PC-9 (cell line): ENCODE measurements at regions not wholly inside any gene's neighbourhood (a gene's known extent, or its start where the extent isn't known, plus 50 kb on each side); places are given as distances from the start of the nearest gene placed in this dataset.

Source experiments
- BruUV-seq: library from RNA; stranded (reverse); fragments of 400-500 nt; replicated peaks from 2 replicates; lab custom pipeline; 2021; lab: Mats Ljungman, UMichigan
- CTCF ChIA-PET: fragments of 300-600 bp; sonication (Branson Sonifier 250); formaldehyde crosslinking; loops from one replicate; lab custom pipeline; 2022; ENCODE audit warnings: antibody characterized with exemption; lab: Charles Lee
- POLR2A ChIA-PET: fragments of 300-600 bp; sonication (Branson Sonifier 250); formaldehyde crosslinking; loops from one replicate; lab custom pipeline; 2022; ENCODE audit warnings: antibody characterized with exemption; ENCODE audit not compliant: unreplicated experiment; lab: Charles Lee
- DNase-seq, 2 experiments: peaks; one replicate each; pipeline versions ENCODE4 v3.0.0 to v3.0.0-alpha.2; 2015 to 2022; ENCODE audit warnings: mixed read lengths in 1 of 2
- H2AFZ ChIP-seq: fragments of 200-600 bp; sonication (generic); 2 replicates; pipeline ENCODE4 v1.8.1; 2017; ENCODE audit warnings: antibody characterized with exemption
- H3F3A ChIP-seq: fragments of 200-600 bp; sonication (generic); 2 replicates; pipeline ENCODE4 v1.8.1; 2017; ENCODE audit warnings: antibody characterized with exemption, mild to moderate bottlenecking, low read depth; ENCODE audit not compliant: insufficient read depth
- H3K27ac ChIP-seq: fragments of 200-600 bp; sonication (generic); 2 replicates; pipeline ENCODE4 v1.6.1; 2016; ENCODE audit warnings: mixed run types
- H3K27me3 ChIP-seq: fragments of 200-600 bp; sonication (generic); 2 replicates; pipeline ENCODE4 v1.6.1; 2016; ENCODE audit warnings: low read depth, mixed run types; ENCODE audit not compliant: insufficient read depth
- H3K36me3 ChIP-seq: fragments of 200-600 bp; sonication (generic); 2 replicates; pipeline ENCODE4 v1.6.1; 2016; ENCODE audit warnings: low read depth, mixed run types
- H3K4me1 ChIP-seq: fragments of 200-600 bp; sonication (generic); replicated peaks from 2 replicates; pipeline ENCODE4 v1.6.1; 2016; ENCODE audit warnings: mixed run types; ENCODE audit not compliant: insufficient read depth
- H3K4me2 ChIP-seq: fragments of 200-600 bp; sonication (generic); 2 replicates; pipeline ENCODE4 v1.6.1; 2017; ENCODE audit warnings: mixed run types
- H3K4me3 ChIP-seq: fragments of 200-600 bp; sonication (generic); 2 replicates; pipeline ENCODE4 v1.6.1; 2016; ENCODE audit warnings: mixed run types
- H3K79me2 ChIP-seq: fragments of 200-600 bp; sonication (generic); 2 replicates; pipeline ENCODE4 v1.6.1; 2017; ENCODE audit warnings: low read depth, mixed run types
- H3K9me2 ChIP-seq: fragments of 200-600 bp; sonication (generic); 2 replicates; pipeline ENCODE4 v1.8.1; 2017; ENCODE audit warnings: mild to moderate bottlenecking; ENCODE audit not compliant: insufficient read depth
- H3K9me3 ChIP-seq: fragments of 200-600 bp; sonication (generic); 2 replicates; pipeline ENCODE4 v1.8.1; 2016; ENCODE audit warnings: low read depth; ENCODE audit not compliant: insufficient read depth
- H4K20me1 ChIP-seq: fragments of 200-600 bp; sonication (generic); 2 replicates; pipeline ENCODE4 v1.8.1; 2017; ENCODE audit not compliant: insufficient read depth
- EZH2 ChIP-seq: fragments of 200-600 bp; sonication (generic); IDR thresholded peaks from 2 replicates; pipeline ENCODE4 v1.8.0; 2017; ENCODE audit warnings: antibody characterized with exemption, low read depth
- intact Hi-C: fragments of 100-400 bp; cut with micrococcal nuclease; formaldehyde crosslinking; loops from one replicate; pipeline ENCODE4 v1.10.0; 2022; ENCODE audit not compliant: unreplicated experiment
- TF ChIP-seq, protein P1 (sequence below): fragments of 200-600 bp; sonication (generic); conservative IDR thresholded peaks from 2 replicates; pipeline ENCODE4 v1.6.1; 2017; ENCODE audit warnings: mixed run types, antibody characterized with exemption, mild to moderate bottlenecking, moderate library complexity

DNA sequence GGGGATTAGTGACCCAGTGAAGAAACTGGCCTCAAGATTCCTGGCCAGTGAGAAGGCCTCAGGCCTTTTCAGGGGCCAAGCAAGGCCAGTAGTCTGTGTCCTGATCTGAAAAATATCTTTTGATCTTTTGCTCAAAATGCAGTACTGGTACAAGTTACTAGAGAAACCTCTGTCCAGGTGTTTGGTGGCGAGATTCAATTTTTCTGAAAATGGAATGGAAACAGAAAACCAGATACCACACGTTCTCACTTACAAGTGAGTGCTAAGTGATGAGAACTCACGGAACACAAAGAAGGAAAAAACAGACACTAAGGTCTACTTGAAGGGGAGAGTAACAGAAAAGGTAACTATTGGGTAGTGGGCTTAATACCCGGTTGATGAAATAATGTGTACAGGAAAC lies 463.4 kb downstream of the ZIC1 start:
- H3K79me2 ChIP-seq: no peaks in the 10 kb centered on the region
- H3K36me3 ChIP-seq: no peaks in the 10 kb centered on the region
- H3F3A ChIP-seq: no peaks in the 10 kb centered on the region
- no peak for DNase-seq
- no peak overlapping the region for H3K4me3 ChIP-seq
- POLR2A ChIA-PET: no interaction called here
- H3K9me2 ChIP-seq: no peaks in the 10 kb centered on the region
- H4K20me1 ChIP-seq: no peaks in the 10 kb centered on the region
- CTCF ChIA-PET: no interaction called here
- TF ChIP-seq, protein P1, sequence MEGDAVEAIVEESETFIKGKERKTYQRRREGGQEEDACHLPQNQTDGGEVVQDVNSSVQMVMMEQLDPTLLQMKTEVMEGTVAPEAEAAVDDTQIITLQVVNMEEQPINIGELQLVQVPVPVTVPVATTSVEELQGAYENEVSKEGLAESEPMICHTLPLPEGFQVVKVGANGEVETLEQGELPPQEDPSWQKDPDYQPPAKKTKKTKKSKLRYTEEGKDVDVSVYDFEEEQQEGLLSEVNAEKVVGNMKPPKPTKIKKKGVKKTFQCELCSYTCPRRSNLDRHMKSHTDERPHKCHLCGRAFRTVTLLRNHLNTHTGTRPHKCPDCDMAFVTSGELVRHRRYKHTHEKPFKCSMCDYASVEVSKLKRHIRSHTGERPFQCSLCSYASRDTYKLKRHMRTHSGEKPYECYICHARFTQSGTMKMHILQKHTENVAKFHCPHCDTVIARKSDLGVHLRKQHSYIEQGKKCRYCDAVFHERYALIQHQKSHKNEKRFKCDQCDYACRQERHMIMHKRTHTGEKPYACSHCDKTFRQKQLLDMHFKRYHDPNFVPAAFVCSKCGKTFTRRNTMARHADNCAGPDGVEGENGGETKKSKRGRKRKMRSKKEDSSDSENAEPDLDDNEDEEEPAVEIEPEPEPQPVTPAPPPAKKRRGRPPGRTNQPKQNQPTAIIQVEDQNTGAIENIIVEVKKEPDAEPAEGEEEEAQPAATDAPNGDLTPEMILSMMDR: no peak
- no peak for TF ChIP-seq EZH2
- no TSS peak for BruUV-seq
- intact Hi-C loops: no loop called here
- H3K4me2 ChIP-seq: no peak overlapping the region
- no peaks in the 10 kb centered on the region for H3K9me3 ChIP-seq
- H2AFZ ChIP-seq: 0 out of 2 replicates have a peak overlapping the region, but pooled peaks have one; percentile 33
- no peak overlapping the region for H3K27ac ChIP-seq
- H3K4me1 ChIP-seq: no peaks in the 10 kb centered on the region
- no peaks in the 10 kb centered on the region for H3K27me3 ChIP-seq

GRCh38 chr3:147875498-147875897 lies 466.3 kb downstream of the ZIC1 start:
- Histone ChIP-seq H3F3A (no peaks in the 10 kb centered on the region), H3K9me2 (no peaks in the 10 kb centered on the region; the same call in 1 of the 2 replicates), H3K27me3 (no peaks in the 10 kb centered on the region), H3K9me3 (no peaks in the 10 kb centered on the region), H3K4me1 (no peaks in the 10 kb centered on the region), H3K27ac (no peak overlapping the region), H3K4me3 (no peak overlapping the region), H3K79me2 (no peaks in the 10 kb centered on the region), H3K36me3 (no peaks in the 10 kb centered on the region), H3K4me2 (no peak overlapping the region), H2AFZ (no peak overlapping the region), H4K20me1 (no peaks in the 10 kb centered on the region)
- no peak for DNase-seq
- no peak for TF ChIP-seq EZH2
- TF ChIP-seq, protein P1: no peak
- BruUV-seq: no TSS peak
- intact Hi-C loops: no loop called here
- POLR2A ChIA-PET: no interaction called here
- CTCF ChIA-PET: no interaction called here

GRCh38 chr3:147881933-147882332 lies 472.8 kb downstream of the ZIC1 start:
- Histone ChIP-seq H3K4me2 (no peak overlapping the region), H3K9me2 (no peaks in the 10 kb centered on the region; the same call in 1 of the 2 replicates), H2AFZ (no peak overlapping the region), H3K4me1 (no peaks in the 10 kb centered on the region), H3F3A (no peaks in the 10 kb centered on the region), H3K36me3 (no peaks in the 10 kb centered on the region), H3K27ac (no peak overlapping the region), H4K20me1 (no peaks in the 10 kb centered on the region), H3K79me2 (no peaks in the 10 kb centered on the region), H3K27me3 (no peaks in the 10 kb centered on the region), H3K9me3 (peaks cover 6% of the 10 kb centered on the region; the same call in 1 of the 2 replicates), H3K4me3 (no peak overlapping the region)
- TF ChIP-seq, protein P1: no peak
- no peak for TF ChIP-seq EZH2
- intact Hi-C loops: no loop called here
- DNase-seq: no peak
- CTCF ChIA-PET: no interaction called here
- BruUV-seq: no TSS peak
- POLR2A ChIA-PET: no interaction called here
